HG03460 (cell line): ENCODE measurements at regions not wholly inside any gene's neighbourhood (a gene's known extent, or its start where the extent isn't known, plus 50 kb on each side); places are given as distances from the start of the nearest gene placed in this dataset.

Source experiments
- ATAC-seq: cut with Tn5 transposase; IDR thresholded peaks from one replicate; pipeline ENCODE4 v1.9.1; 2021; ENCODE audit not compliant: unreplicated experiment

- no peak for ATAC-seq
These were observed 69.2 kb upstream of the EPHA4 start for GRCh38 chr2:221641181-221641871.

- ATAC-seq = no peak
These were observed 68.6 kb upstream of the EPHA4 start for GRCh38 chr2:221640686-221641085.

DNA sequence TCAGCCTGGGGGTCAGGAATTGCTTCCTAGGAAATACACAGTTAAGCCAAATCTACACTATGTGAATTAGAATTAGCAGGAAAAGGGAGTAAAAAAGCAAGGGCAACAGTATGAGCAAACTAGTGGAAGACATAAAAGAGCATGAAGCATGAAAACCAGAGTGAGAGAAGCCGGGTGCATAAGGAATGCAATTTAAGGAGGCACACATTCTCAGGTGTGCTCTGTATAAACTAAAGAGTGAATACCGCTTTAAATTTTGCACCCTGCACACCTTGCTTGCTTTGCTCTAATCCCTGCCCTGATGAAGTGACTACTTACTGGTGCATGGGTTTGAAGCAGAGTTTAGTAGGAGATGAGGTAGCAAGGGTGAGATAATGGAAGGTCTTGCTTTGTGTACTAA is 65.7 kb upstream of the EPHA4 start:
- no peak for ATAC-seq

- no peak for ATAC-seq
These were observed 63.8 kb upstream of the EPHA4 start for GRCh38 chr2:221635949-221636348.

- no peak for ATAC-seq
These were observed 57.4 kb upstream of the EPHA4 start for GRCh38 chr2:221629468-221629867.

- no peak for ATAC-seq
These were observed 52.4 kb upstream of the EPHA4 start for GRCh38 chr2:221624475-221624874.
